ENCODE measurements at regions not wholly inside any gene's neighbourhood (a gene's known extent, or its start where the extent isn't known, plus 50 kb on each side); places are given as distances from the start of the nearest gene placed in this dataset.
"Not testable (repeated sequence)": the region's sequence is repeated elsewhere in the genome, so short reads cannot be mapped to it uniquely, and the experiment has no call there.

DNA sequence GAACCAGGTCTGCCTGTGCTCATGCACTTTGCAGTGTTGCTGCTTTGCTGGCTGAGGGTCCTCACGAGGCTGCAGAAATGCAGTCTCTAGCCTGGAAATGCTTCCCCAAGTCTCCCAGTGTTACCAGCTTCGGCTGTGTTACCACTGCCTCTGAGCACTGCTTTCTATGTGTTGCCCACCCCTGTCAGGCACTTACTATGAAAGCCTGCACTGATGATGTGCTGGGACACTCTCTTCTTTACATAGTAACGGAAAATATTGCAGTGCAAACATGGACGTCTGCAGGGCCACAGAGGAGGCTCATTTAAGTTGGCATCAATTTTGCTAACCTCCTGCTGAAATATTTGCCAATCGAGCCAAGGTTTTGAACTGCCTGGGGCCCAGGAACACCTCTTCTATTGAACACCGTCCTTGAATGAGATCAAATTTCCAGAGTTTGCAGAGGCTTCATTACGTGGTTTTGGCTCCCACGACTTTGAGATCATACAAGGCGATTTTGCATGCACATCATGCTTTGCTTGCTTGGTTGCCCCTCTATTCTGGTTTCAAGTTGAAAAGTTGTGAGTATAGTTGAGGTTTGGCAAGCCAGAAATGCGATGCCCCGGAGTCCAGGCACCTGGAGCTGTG, 404.7 kb upstream of the PODXL start:
- no peak for DNase-seq (ENCODE audit: low read depth)

DNA sequence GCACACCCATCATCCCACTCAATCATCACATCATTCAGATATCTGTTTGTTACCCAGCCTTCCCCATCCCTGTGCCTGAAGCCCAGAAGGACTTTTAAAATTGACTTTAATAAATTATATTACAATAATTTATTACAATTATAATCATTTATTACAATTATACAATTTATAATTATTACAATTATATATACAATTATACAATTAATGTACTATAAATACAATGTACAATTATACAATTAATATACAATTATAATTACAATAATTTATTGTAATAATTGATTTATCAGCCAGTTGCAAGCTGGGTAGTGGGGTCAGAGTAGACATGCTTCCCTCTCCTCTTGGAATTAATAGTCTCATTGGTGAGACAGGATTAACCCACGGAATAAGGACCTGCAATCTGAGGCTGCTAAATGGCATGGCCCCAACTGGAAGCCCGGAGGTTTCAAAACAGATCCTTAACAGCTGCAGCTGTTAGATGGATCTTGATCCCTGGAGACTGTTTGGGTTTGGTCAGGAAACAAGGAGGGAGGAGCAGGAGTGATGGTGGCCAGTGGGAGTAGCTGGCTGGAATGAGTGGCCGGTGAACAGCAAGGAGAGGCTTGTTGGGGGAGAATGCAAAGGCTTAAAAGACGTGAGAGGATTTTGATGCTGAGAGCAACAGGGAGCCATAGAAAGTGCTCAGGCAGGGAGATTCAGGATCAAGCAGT, 402.8 kb upstream of the PODXL start:
- DNase-seq (ENCODE audit: low read depth): no peak

DNA sequence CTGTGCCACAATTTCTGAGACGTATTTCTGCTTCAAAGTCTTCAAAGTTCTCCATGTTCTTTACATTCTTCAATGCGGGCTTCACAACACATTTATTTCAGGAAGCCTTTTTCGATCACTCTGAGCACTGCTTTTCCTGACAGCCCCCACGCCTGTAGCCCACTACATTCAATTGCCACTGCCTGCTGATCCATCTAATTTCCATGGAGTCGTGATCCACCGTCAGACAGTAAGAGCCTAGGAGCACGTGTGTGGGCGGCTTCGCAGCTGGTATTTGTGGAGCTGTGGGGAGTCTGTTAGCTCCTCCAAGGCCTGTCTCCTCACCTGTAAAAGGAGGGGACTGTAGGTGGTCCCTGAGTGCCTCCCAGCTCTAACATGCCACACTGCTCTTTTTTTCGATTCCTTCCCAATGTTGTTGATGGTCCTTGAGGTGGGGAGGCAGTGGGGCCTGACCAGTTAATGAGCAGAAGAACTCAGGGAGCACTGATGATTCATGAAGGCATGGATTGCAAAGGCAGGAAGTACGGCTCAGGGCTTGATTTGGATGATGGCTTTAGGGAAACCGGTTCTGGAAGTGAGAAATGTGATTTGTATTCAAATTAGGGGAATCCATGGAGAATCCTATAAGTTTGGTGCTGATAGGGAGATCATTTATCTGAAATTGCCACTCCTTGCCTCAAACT, 401.1 kb upstream of the PODXL start:
- no peak for DNase-seq (ENCODE audit: low read depth)

DNA sequence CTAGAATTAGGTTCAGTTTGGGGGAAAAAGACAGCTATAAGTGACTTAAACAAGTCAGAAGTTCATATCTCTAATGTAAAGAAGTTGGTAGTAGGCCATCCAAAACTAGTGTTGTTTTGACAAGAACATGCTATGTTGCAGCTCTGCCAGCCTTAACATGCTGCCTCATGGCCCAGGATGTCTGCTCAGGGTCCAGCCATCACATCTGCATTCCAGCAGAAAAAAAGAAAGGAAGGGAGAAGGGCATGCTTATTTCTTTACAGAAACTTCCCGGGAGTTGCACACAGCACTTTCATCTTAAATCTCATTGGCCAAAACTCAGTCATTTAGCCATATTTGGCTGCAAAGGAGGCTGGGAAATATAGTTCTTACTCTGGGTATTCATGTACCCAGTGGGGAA, 400.4 kb upstream of the PODXL start:
- DNase-seq (ENCODE audit: low read depth): no peak

DNA sequence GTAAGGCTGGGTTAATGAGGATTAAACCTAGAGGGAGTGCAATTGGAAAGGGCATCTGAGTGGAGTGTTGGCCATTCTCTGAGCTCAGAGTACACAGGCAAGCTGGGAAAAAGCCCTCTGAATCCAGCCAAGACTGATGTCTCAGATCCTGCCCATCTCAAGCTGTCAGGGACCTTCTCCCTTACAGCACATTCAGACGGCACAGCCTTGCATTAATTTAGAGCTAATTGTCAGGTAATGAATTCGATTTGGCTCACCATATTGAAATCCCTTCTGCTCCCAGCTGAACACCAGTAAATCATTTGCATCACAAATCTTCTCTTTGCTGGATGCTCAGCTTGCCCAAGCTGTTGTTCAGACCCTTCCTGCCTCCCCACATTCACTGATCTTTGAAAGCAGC, 399.3 kb upstream of the PODXL start:
- no peak for DNase-seq (ENCODE audit: low read depth)

DNA sequence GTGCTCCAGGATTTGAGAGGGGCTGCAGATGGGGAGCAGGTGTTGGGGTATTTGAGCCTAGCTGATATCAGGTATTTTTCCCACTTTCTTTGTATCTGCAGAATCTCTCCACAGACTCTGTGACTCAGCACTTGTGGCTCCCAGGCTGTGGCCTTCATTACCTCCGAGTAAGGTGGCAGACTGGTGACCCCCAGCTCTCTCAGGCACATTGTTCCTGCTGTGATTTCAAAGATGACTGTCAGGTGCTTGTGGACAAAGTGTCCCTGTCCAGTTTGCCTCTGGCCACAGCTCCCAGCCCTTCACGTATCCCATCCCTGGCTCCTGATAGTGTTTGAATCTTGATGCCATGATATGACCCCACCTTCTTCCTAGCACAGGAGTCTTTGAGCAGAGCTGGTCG, 396.8 kb upstream of the PODXL start:
- no peak for DNase-seq (ENCODE audit: low read depth)

DNA sequence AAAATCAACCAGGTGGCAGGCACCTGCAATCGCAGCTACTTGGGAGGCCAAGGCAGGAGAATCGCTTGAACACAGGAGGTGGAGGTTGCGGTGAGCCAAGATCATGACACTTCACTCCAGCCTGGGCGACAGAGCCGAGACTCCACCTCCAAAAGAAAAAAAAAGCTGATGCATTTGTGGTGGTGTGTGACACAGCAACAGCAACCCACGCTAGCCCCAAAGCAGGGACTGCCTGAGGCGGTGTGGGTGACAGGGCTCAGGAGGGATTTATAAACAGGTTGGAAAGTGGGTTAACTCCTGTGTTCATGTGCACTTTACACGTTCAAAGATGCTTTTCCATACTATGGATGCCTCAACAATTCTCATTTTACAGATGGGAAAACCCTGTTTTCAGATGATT, 395.9 kb upstream of the PODXL start:
- DNase-seq (ENCODE audit: low read depth): no peak

DNA sequence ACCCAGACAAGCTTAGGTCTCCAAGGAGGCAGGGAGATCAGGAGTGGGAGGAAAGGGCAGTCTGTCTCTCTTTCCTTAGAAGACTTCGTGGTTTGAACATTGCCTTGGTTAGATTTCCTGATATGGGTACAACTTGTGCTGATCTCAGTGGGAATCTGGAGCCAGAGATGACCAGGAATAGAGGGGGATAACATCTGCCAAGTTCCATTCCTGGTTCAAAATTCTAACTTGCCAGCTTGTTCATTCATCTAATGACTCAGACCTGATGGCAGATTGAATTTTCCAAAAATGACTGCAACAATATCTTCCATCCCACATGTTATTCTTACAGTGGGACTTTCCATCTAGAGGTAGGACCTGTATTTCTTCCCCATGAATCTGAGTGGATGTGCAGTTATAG, 394.3 kb upstream of the PODXL start:
- no peak for DNase-seq (ENCODE audit: low read depth)

DNA sequence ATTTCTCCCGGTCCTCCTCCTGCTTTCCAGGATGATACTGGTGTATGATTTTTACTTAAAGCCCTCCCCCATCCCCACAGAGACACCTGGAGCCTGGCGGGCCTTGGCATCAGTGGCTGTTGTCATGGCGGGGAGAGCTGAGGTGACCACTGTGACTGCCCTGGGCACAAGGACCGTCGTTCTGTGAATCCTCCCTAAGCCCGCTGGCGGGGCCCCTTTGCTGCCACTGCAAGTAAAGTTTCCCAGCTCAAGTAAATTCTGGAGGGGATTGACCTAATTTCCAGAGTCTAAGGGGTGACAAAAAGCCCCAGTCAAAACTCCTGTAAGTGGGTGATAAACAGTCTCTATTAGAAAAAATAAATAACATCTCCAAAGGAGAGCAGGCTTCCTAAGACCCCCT, 393.2 kb upstream of the PODXL start:
- DNase-seq (ENCODE audit: low read depth): no peak

DNA sequence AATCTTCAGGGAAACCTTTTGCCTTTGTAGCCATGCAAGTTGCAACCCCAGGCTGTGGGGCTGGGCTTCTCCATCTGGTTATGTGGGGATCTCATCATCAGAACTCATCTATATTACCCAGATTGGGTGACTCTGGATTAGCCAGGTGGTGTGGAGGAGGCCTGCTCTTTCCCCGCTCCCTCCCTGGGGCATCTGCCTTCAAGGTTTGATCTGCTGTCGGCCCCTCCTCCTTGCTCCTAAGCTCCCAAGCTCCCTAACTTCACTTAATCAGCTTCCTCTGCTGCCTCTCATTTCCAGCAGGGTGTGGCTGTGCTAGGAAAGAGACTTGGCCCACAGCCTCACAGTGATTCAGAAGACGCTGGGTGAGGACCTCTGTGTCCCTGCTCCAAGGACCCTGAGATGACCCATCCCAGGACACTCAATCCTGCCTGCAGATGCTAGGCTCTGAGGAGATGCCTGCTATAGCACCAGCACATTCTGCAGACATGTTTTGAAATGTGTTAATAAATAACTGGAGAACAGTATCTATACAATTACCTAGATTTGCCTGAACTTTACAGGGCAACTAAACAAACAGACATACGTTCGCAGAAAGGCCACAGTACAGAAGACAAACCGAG, 392.1 kb upstream of the PODXL start:
- DNase-seq (ENCODE audit: low read depth): no peak

DNA sequence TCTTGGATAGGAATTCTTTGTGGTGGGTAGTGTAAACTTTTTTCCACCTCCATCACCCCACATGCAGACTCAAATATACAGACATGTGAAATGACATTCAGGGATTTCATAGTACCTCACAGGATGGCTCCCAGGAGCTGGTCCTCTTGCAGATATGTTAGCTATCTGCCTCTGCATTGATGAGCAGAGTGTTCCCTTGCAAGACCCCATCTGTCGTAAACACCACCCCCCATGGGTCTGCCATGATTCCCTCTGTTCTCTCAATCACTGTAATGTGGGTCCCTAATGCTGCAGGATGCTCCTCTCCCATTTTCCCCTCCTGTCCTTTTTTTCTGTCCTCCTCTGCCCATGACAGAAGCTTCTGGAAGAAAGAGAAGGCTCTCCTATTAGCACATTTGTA, 391.2 kb upstream of the PODXL start:
- DNase-seq (ENCODE audit: low read depth): no peak

DNA sequence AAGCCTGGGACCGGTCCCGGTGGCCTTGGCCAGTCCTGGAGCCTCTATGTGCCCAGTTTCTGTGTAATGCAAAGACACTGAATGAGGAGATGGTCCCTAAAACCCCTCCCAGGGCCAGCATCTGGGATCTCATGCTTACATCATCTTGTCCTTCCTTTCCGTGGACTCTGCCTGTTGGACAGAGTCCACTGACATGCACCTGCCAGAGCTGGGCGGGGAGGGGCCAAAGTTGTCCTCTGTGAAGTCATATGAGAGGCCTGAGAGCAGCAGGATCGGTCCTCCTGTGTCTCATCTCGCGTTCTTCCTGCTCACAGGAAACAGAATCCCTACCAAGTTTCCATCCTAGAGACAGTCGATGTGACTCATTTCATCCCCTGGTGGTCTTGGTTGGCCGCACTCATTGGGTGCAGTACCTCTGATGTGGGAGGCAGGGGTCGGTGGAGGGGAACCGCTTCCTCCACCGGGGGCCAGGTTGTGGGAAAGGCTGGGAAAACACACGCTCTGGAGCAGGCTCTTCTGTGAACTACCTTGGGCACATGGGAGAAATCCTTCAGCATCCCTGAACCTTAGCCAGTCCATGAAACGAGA, 389.6 kb upstream of the PODXL start:
- no peak for DNase-seq (ENCODE audit: low read depth)

DNA sequence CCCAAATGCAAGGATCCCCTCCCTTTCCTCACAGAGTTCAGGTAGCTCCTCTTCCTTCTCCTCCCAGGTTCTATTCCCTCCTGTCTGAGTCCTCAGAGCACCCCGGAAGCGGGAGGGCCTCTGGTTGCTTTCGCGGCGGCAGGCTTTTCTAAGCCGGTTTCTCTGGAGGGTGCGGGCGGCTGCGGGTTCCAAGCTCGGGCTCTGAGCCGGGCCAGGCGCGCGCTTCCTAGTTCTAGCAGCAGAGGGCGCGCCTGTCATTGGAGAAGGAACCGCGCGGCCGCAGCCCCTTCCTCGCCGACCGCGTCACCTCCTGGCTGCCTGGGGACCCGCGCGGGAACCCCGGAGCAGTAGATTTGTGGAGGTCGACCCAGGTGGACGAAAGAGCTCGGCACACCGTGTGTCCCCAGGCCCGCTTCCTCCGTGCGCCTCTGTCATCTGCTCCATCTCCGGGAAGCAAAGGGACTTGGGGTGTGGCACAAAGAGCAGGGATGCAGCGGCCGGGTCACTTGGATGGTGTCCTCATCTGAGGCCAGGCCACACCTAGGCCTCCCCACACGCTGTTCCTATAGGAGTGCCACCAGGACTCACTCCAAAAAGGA, 389.0 kb upstream of the PODXL start:
- DNase-seq (ENCODE audit: low read depth): peak; percentile 42

DNA sequence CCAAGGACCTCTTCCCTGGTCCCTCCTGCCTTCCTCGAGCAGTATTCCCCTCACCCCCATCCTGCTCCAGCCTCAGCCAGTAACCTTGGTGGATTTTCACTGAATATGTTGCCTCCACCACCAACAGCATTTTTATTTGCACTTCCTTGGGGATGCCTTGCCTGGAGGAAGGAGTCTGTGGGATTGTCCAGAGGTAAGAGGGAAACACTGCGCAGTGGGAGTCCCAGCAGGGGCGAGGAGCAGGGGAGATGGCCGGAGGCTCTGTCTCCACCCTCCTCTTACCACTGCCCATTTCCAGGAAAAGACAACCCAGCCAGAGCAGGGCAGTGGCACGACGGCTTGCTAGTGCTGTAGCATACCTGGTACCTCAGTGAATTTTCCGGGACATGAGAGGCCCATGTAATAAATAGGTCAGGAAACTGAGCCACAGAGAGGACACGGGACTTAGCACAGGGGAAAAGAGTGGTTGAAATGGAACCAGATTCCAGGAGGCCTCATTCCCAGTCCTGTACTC, 388.2 kb upstream of the PODXL start:
- DNase-seq (ENCODE audit: low read depth): no peak

DNA sequence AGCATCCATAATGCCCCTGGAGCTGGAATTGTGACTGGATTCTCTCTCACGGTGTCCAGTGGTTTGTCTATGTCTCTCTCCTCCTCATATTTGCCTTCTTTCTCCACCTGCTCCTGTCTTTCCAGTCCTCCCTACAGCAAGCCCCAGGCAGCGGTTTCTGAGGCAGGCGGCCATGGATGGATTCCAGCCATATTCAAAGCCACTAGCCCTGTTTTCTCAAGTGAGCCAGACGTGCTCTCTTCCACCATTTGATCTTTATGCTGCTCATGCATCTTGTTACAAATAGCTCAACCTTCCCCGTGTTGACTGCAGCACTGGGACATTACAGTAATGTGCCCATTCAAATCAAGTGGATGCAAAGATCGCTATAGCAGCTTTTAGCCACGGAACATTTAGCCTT, 387.2 kb upstream of the PODXL start:
- DNase-seq (ENCODE audit: low read depth): no peak

DNA sequence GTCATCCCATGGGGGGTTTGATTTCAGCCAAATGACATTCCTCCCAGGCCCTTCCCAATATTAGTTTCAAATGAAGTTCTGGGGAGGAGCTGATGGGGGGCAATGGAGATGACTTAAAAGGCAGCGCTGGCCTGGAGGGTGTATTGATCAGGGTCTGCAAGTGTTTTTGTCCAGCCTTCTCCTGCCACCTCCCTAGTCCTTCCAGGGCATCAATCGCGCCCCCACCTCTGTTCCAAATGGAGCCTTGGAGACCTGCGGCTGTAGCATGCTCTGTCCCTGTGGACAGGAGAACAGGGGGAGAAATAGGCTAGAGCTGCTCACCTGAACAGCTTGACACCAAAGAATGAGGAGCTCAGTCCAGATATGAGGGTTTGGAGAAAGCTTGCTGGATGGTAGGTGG, 386.8 kb upstream of the PODXL start:
- no peak for DNase-seq (ENCODE audit: low read depth)

DNA sequence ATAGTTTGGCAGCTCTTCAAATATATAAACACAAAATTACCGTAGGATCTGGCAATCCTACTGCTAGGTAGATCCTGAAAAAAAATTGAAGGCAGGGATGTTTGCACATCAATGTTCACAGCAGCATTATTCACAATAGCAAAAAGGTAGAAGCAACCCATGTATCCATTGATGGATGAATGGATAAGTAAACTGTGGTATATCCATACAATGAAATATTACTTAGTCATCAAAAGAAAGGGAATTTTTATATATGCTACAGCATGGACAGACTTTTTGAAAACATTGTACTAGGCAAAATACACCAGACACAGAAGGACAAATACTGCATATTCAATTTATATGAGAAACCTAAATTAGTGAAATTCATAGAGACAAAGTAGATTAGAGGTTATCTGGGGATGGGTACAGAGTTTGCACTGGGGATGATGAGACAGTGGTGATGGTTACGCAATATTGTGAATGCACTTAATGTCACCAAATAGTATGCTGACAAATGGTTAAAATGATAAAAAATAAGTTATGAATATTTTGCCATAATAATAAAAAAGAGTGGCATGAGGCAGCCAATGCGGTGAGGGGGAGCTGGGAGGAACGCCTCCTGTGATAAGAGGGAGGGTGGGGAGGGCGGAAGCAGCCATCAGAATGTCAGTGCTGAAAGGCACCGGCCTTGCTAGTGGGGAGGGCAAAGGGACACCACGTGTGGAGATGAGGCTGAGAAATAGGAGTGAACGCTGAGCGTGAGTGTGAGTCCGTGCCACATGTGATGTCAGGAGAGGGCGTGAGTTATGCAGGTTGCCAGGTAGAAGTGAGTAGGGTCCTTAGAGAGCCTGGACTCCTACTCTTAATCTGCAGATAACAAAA, 386.1 kb upstream of the PODXL start:
- DNase-seq (ENCODE audit: low read depth): no peak

DNA sequence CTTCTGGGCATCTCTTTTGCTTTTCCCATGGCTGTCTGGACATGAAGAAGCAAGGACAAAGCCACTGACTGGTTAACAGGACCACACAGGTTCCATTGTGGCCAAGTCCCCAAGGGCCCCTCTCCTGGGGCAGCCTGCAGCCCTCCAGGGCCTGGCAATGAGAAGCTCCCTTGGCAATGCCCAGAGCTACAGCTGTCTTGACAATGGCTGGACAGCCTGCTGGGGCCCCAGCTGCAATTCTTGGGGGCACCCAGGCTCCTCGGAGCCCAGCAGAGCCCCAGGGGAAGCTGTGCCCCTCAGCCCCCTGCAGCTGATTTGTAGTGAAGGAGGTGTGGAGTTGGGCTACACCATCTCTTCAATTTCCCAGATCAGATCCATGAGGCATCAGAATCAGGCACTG, 384.9 kb upstream of the PODXL start:
- DNase-seq (ENCODE audit: low read depth): no peak

DNA sequence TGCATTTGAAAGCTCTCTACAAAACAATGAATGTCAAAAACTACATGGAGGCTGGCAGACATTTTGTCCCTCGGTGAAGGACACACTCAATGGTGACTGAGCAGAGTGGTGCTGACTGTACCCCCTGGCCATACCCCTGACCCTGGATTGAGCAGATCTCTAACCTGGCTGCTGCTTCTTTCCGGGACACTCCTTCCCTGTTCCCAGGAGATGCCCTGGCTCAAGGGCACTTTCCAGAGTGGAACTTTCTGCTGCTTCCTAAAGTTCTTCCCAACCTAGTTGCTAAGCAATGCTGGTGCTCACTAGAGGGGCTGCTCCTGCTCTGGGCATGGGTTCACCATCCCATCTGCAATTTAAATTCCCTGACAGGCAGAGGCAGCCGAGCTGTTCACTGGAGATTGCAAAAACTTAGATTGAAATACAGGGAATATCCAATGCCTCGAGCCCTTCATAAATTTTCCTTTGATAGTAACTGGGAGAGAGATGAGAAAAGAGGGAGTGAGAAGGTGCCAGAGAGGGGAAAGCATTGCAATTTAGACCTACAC, 384.3 kb upstream of the PODXL start:
- DNase-seq (ENCODE audit: low read depth): no peak

DNA sequence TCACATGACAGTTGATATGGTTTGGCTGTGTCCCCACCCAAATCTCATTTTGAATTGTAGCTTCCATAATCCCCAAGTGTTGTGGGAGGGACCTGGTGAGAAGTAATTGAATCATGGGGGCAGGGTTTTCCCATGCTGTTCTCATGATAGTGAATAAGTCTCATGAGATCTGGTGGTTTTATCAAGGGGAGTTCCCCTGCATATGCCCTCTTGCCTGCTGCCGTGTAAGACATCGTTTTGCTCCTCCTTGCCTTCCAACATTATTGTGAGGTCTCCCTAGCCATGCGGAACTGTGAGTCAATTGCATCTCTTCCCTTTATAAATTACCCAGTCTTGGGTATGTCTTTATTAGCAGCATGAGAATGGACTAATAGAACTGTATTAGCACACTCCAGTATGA, 382.4 kb upstream of the PODXL start:
- not testable (repeated sequence) for DNase-seq (ENCODE audit: low read depth)

DNA sequence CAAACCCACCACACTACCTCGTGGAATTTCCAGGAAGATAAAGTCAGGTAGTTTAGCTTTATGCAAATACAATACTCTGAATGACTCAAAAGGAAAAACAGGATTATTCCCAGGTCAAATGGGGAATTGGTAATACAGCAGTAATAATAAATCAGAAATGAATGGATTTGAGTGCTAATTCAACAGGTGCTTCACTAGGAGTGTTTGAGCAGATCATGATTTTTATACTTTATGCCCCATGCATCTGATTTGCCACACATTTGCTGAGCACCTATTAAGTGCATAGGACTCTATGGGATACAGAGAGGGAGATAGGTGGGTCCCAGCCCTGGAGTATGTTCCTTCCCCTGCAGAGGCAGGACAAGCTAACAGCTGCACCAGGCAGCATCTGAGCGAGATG, 381.4 kb upstream of the PODXL start:
- no peak for DNase-seq (ENCODE audit: low read depth)

Measured in activated T-cell treated with anti-CD3 and anti-CD28 coated beads for 48 hours (primary cell).